HFF-Myc (cell line): ENCODE measurements at regions not wholly inside any gene's neighbourhood (a gene's known extent, or its start where the extent isn't known, plus 50 kb on each side); places are given as distances from the start of the nearest gene placed in this dataset.
A peak's percentile ranks its signal among the peaks of the same experiment; 100 is the strongest.

Experiments
- DNase-seq: peaks from one replicate; pipeline ENCODE4 v3.0.0-alpha.2; 2011; ENCODE audit warnings: low read depth; ENCODE audit errors: extremely low read depth
- H3K4me3 ChIP-seq: replicated peaks from 2 replicates; pipeline ENCODE4 v1.5.1; 2011; ENCODE audit warnings: low read depth, mild to moderate bottlenecking, control low read depth, low read length
- CTCF ChIP-seq: IDR thresholded peaks from 2 replicates; pipeline ENCODE4 v1.5.1; 2012; ENCODE audit warnings: mild to moderate bottlenecking, low read depth, low read length, control low read depth; ENCODE audit errors: missing control alignments

- H3K4me3 ChIP-seq = no peak overlapping the region
- DNase-seq = no peak
- no peak for TF ChIP-seq CTCF
Observed at GRCh38 chr4:89561048-89561447, 253.4 kb upstream of the GPRIN3 start.

GRCh38 chr4:89558147-89558546 lies 250.5 kb upstream of the GPRIN3 start:
- peak; percentile 52 for TF ChIP-seq CTCF
- H3K4me3 ChIP-seq = no peak overlapping the region
- DNase-seq = no peak

DNA sequence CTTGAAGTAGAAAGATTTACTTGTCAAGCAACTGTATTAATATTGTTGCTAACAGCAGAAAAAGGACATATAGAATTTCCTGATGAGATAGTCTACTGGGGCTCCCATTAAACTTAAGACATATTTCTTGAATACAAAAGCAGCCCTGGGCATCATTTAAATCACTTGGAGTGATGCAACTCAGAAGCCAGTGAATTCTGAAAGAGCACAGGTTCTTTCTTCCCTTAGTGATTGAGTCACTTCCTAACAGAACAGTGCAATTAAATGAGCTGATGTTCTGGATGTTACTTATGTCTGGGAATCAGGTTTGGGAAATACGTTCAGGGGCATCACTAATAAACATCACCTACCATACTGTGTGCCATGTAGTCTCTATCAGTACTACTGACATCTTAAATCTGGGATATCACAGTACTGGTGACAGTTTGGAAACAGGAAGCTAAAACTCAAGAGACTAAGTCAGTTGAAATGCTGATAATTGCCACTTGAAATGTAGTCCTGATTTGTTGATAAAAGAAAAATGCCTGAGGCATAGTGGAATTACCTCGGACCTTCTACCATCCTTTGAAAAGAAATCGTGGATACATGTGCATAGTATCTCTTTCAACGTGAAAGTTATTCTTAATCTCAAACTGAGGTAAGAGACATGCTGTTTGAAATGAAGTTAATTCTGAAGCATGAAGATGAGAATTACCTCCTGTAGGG lies 249.2 kb upstream of the GPRIN3 start:
- TF ChIP-seq CTCF = no peak
- no peak for DNase-seq
- no peak overlapping the region for H3K4me3 ChIP-seq

- no peak for DNase-seq
- H3K4me3 ChIP-seq = no peak overlapping the region
- TF ChIP-seq CTCF = no peak
Observed at GRCh38 chr4:89551191-89551590, 243.6 kb upstream of the GPRIN3 start.

DNA sequence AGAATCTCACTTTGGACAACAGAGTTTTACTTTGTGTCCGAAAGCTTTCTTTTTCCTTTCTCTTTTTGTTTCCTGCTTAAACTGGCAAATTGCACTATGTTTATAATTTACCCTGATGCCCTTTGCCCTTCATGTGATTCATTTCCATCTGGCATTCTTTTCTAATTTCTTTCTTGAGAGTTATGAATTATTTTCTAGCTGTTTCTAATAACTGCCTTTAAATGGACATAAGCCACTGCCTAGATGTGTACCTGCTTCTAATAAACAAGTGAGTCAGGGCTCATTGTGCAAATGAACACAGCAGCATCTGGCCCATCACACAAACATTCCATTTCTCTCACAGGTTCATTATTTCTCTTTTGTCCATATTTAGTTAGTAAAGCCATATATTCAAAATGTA lies 242.3 kb upstream of the GPRIN3 start:
- peak; percentile 61 for DNase-seq
- no peak overlapping the region for H3K4me3 ChIP-seq
- TF ChIP-seq CTCF = no peak

- no peak overlapping the region for H3K4me3 ChIP-seq
- no peak for DNase-seq
- no peak for TF ChIP-seq CTCF
Observed at GRCh38 chr4:89545315-89545714, 237.7 kb upstream of the GPRIN3 start.

- no peak for DNase-seq
- TF ChIP-seq CTCF = no peak
- no peak overlapping the region for H3K4me3 ChIP-seq
Observed at GRCh38 chr4:89541998-89542397, 234.4 kb upstream of the GPRIN3 start.
